ENCODE measurements at regions not wholly inside any gene's neighbourhood (a gene's known extent, or its start where the extent isn't known, plus 50 kb on each side); places are given as distances from the start of the nearest gene placed in this dataset.

DNA sequence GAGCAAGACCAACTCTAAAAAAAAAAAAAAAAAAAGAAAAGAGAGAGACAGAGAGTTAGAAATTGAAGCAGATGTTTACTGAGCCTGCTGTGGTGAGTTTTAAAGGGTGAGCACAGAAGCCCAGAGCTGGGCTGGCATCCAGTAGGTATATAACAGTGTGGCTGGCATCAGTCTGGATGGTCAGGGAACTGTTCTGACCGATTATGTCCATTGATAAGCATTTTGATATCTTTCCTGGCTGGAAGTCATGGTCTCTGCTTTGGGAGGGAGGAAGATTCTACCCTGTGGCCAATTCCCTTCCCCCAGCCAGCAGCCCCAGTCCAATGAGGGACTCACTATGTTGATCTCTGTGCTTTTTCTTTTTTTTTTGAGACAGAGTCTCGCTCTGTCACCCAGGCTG lies 65.2 kb upstream of the PODXL start:
- TF ChIP-seq POLR2AphosphoS5 (IDR thresholded peaks at IDR 0.05; ENCODE audit: insufficient read depth, low read depth, low read length) (no peak), POLR2A (IDR thresholded peaks at IDR 0.05; ENCODE audit: low read depth, low read length) (no peak), MYC (IDR thresholded peaks at IDR 0.05; ENCODE audit: low read depth, low read length) (no peak), FOS (IDR thresholded peaks at IDR 0.05; ENCODE audit: borderline replicate concordance, insufficient read depth, low read length) (no peak), JUN (IDR thresholded peaks at IDR 0.05; ENCODE audit: borderline replicate concordance, insufficient read depth, insufficient read length, low read depth) (no peak), EZH2 (IDR thresholded peaks at IDR 0.05; ENCODE audit: borderline replicate concordance, low read depth, low read length, severe bottlenecking) (no peak), GATA2 (IDR thresholded peaks at IDR 0.05; ENCODE audit: insufficient read depth, insufficient read length, low read depth, low read length) (no peak)
- TF ChIP-seq, protein P1, sequence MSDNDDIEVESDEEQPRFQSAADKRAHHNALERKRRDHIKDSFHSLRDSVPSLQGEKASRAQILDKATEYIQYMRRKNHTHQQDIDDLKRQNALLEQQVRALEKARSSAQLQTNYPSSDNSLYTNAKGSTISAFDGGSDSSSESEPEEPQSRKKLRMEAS (IDR thresholded peaks at IDR 0.05; ENCODE audit: insufficient read depth, insufficient read length), result no peak
- TF ChIP-seq, protein P2, sequence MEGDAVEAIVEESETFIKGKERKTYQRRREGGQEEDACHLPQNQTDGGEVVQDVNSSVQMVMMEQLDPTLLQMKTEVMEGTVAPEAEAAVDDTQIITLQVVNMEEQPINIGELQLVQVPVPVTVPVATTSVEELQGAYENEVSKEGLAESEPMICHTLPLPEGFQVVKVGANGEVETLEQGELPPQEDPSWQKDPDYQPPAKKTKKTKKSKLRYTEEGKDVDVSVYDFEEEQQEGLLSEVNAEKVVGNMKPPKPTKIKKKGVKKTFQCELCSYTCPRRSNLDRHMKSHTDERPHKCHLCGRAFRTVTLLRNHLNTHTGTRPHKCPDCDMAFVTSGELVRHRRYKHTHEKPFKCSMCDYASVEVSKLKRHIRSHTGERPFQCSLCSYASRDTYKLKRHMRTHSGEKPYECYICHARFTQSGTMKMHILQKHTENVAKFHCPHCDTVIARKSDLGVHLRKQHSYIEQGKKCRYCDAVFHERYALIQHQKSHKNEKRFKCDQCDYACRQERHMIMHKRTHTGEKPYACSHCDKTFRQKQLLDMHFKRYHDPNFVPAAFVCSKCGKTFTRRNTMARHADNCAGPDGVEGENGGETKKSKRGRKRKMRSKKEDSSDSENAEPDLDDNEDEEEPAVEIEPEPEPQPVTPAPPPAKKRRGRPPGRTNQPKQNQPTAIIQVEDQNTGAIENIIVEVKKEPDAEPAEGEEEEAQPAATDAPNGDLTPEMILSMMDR (IDR thresholded peaks at IDR 0.05; ENCODE audit: extremely low read depth in 1 of 2, insufficient read depth in 1 of 2, low read depth in 1 of 2, low read length in 2 of 2), result no peak
